ENCODE measurements at regions not wholly inside any gene's neighbourhood (a gene's known extent, or its start where the extent isn't known, plus 50 kb on each side); places are given as distances from the start of the nearest gene placed in this dataset.

DNA sequence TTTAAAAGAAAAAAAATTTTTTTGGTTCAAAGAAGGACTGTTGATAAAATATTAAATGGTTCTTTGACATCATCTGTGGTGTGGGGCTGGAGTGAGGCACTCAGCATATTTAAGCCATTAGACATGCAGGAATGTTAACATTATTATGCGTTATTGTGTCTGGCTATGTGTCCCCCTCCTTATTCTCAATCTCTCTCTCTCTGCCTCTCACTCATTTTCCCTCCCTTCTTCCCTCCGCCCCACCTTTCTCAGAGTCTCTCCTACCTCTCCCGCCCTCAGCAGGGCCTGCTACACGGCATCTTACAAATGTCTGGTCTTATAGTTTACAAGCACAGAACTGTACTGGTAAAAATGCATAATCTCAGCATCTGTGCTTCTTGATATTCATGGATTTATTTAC lies 287.8 kb upstream of the TMEM161B start:
- Histone ChIP-seq H3K27ac (no peak overlapping the region), H3K36me3 (no peaks in the 10 kb centered on the region), H3K27me3 (no peaks in the 10 kb centered on the region), H3K4me3 (no peak overlapping the region), H3K4me1 (no peaks in the 10 kb centered on the region), H3K9me3 (no peaks in the 10 kb centered on the region)
- TF ChIP-seq, protein P1, sequence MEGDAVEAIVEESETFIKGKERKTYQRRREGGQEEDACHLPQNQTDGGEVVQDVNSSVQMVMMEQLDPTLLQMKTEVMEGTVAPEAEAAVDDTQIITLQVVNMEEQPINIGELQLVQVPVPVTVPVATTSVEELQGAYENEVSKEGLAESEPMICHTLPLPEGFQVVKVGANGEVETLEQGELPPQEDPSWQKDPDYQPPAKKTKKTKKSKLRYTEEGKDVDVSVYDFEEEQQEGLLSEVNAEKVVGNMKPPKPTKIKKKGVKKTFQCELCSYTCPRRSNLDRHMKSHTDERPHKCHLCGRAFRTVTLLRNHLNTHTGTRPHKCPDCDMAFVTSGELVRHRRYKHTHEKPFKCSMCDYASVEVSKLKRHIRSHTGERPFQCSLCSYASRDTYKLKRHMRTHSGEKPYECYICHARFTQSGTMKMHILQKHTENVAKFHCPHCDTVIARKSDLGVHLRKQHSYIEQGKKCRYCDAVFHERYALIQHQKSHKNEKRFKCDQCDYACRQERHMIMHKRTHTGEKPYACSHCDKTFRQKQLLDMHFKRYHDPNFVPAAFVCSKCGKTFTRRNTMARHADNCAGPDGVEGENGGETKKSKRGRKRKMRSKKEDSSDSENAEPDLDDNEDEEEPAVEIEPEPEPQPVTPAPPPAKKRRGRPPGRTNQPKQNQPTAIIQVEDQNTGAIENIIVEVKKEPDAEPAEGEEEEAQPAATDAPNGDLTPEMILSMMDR (IDR thresholded peaks at IDR 0.05), result no peak
- DNase-seq (no peak), ATAC-seq (no peak)
- intact Hi-C loops (cut with DNase I), result no loop called here

DNA sequence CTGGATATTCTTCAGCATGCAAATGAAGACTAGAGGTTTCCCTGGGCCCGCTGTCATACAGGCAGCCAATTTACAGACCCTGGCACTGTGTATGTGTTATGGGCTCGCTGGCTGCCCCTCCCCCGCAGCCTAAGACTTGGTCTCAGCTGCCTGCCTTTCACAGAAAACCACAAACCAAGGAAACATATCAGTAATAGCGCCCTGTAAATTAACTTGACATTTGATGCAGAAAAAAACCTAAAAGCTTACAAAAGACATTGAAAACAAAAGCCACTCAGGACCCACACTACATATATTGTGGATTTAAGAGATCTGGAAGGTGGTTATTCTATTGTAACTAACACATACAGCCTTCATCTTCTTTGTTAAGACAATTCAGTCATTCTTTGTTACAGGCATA lies 287.0 kb upstream of the TMEM161B start:
- no peaks in the 10 kb centered on the region for H3K4me1 ChIP-seq
- TF ChIP-seq, protein P1 (IDR thresholded peaks at IDR 0.05), result no peak
- ATAC-seq (no peak), DNase-seq (no peak)
- no peaks in the 10 kb centered on the region for H3K27me3 ChIP-seq
- no peaks in the 10 kb centered on the region for H3K9me3 ChIP-seq
- no peak overlapping the region for H3K4me3 ChIP-seq
- intact Hi-C loops (cut with DNase I), result no loop called here
- no peaks in the 10 kb centered on the region for H3K36me3 ChIP-seq
- H3K27ac ChIP-seq, result no peak overlapping the region

DNA sequence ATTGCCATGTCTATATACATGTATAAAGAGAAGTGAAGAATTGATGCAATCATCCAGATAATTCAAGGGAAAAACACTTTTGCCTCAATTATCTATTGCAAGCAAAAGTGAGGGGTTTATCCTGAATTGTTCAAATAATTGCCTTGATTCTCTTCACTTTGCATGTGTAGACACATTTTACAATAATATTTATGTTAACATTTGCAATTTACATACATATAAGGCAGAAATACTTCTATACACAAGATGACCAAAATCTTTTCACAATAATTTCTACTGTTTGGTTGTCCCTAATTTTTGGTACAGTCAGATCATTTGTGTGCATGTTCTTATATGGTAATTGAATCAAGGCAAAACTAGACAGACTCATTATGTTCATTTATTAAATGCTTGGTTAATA lies 285.3 kb upstream of the TMEM161B start:
- no peaks in the 10 kb centered on the region for H3K36me3 ChIP-seq
- DNase-seq, result no peak
- ATAC-seq, result no peak
- H3K4me3 ChIP-seq, result no peak overlapping the region
- intact Hi-C loops (cut with DNase I), result no loop called here
- H3K4me1 ChIP-seq, result no peaks in the 10 kb centered on the region
- H3K27ac ChIP-seq, result no peak overlapping the region
- no peaks in the 10 kb centered on the region for H3K27me3 ChIP-seq
- H3K9me3 ChIP-seq, result no peaks in the 10 kb centered on the region
- TF ChIP-seq, protein P1 (IDR thresholded peaks at IDR 0.05), result no peak

DNA sequence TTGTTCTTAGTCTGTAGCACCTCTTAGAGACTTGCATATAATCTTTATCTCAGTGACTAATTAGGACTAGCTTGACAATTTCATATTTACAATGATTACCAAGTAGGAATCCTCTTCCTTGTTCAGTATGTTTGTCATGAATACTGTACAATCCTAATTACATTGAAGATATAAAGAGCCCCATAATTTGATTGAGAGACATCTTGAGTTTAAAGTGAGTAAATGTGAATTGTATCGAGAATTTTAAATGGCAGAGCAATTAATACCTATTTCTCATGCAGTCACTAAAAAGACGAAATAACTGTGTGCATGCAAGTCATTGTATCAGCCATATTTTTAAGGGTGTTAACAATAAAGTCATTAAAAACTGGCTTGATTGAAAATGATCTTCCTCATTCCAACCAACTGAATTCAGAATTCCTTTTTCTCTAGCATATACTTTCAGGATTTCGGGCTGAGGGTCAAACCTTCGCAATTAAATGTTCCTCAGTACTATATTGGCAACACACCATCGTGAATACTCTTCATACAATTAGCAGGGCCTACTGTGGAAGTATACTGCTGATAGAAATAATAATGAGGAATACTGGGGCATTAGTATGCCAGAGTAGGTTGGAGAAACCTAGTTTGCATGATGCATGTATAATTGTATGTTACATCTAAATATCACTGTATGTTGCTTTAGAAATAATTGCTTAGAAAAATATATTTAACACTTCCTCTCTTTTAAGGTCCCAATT lies 284.7 kb upstream of the TMEM161B start:
- Histone ChIP-seq H3K4me3 (no peak overlapping the region), H3K9me3 (no peaks in the 10 kb centered on the region), H3K4me1 (no peaks in the 10 kb centered on the region), H3K27me3 (no peaks in the 10 kb centered on the region), H3K36me3 (no peaks in the 10 kb centered on the region), H3K27ac (no peak overlapping the region)
- TF ChIP-seq, protein P1 (IDR thresholded peaks at IDR 0.05), result no peak
- intact Hi-C loops (cut with DNase I), result no loop called here
- DNase-seq (no peak), ATAC-seq (no peak)

DNA sequence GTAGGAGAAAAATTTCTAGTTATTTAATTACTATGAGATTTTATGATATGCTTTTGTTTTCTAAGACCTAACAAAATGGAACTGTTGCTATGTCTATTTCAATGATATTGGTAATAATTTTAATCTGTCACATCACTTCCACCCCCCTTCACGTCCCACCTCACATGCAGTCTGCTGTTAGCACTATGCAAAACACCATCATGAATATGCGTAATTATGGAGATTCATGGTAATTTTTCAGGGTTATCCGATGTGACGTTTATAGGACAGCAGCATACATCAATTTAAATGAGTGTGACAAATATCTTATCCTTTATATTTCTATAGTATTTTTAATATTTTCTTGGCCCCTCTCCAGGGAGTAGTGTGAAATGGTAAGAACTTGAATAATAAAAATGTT lies 283.8 kb upstream of the TMEM161B start:
- Histone ChIP-seq H3K27me3 (no peaks in the 10 kb centered on the region), H3K27ac (no peak overlapping the region), H3K9me3 (no peaks in the 10 kb centered on the region), H3K4me1 (no peaks in the 10 kb centered on the region), H3K4me3 (no peak overlapping the region), H3K36me3 (no peaks in the 10 kb centered on the region)
- TF ChIP-seq, protein P1 (IDR thresholded peaks at IDR 0.05), result no peak
- DNase-seq (no peak), ATAC-seq (no peak)
- intact Hi-C loops (cut with DNase I), result no loop called here
